ENCODE measurements at regions not wholly inside any gene's neighbourhood (a gene's known extent, or its start where the extent isn't known, plus 50 kb on each side); places are given as distances from the start of the nearest gene placed in this dataset.
"Not testable (repeated sequence)": the region's sequence is repeated elsewhere in the genome, so short reads cannot be mapped to it uniquely, and the experiment has no call there.

GRCh38 chr20:56911946-56912345 lies 282.8 kb downstream of the TFAP2C start:
- TF ChIP-seq, protein P1, sequence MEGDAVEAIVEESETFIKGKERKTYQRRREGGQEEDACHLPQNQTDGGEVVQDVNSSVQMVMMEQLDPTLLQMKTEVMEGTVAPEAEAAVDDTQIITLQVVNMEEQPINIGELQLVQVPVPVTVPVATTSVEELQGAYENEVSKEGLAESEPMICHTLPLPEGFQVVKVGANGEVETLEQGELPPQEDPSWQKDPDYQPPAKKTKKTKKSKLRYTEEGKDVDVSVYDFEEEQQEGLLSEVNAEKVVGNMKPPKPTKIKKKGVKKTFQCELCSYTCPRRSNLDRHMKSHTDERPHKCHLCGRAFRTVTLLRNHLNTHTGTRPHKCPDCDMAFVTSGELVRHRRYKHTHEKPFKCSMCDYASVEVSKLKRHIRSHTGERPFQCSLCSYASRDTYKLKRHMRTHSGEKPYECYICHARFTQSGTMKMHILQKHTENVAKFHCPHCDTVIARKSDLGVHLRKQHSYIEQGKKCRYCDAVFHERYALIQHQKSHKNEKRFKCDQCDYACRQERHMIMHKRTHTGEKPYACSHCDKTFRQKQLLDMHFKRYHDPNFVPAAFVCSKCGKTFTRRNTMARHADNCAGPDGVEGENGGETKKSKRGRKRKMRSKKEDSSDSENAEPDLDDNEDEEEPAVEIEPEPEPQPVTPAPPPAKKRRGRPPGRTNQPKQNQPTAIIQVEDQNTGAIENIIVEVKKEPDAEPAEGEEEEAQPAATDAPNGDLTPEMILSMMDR (IDR thresholded peaks at IDR 0.05; ENCODE audit: low read depth, low read length) = no peak
- no peaks in the 10 kb centered on the region for H3K9me3 ChIP-seq
- H3K4me1 ChIP-seq = no peaks in the 10 kb centered on the region
- H3K27me3 ChIP-seq = no peaks in the 10 kb centered on the region
- H3K36me3 ChIP-seq = no peaks in the 10 kb centered on the region
- H3K4me3 ChIP-seq (ENCODE audit: low read depth, low read length) = no peak overlapping the region
- DNase-seq = no peak

GRCh38 chr20:56914532-56914931 lies 285.4 kb downstream of the TFAP2C start:
- TF ChIP-seq, protein P1 (IDR thresholded peaks at IDR 0.05; ENCODE audit: low read depth, low read length) = no peak
- no peaks in the 10 kb centered on the region for H3K4me1 ChIP-seq
- no peak overlapping the region for H3K4me3 ChIP-seq (ENCODE audit: low read depth, low read length)
- no peaks in the 10 kb centered on the region for H3K36me3 ChIP-seq
- no peak for DNase-seq
- H3K27me3 ChIP-seq = no peaks in the 10 kb centered on the region
- no peaks in the 10 kb centered on the region for H3K9me3 ChIP-seq

- H3K27me3 ChIP-seq = no peaks in the 10 kb centered on the region
- H3K36me3 ChIP-seq = no peaks in the 10 kb centered on the region
- no peaks in the 10 kb centered on the region for H3K4me1 ChIP-seq
- no peaks in the 10 kb centered on the region for H3K9me3 ChIP-seq
- TF ChIP-seq, protein P1 (IDR thresholded peaks at IDR 0.05; ENCODE audit: low read depth, low read length) = no peak
- DNase-seq = no peak
- H3K4me3 ChIP-seq (ENCODE audit: low read depth, low read length) = no peak overlapping the region
Observed at GRCh38 chr20:56916345-56916622, 287.2 kb downstream of the TFAP2C start.

- H3K9me3 ChIP-seq; H3K4me3 ChIP-seq (ENCODE audit: low read depth, low read length); H3K36me3 ChIP-seq; H3K4me1 ChIP-seq; DNase-seq: not testable (repeated sequence)
- peaks cover 19% of the 10 kb centered on the region for H3K27me3 ChIP-seq
Observed at GRCh38 chr20:56920041-56920440, 290.9 kb downstream of the TFAP2C start.

GRCh38 chr20:56922497-56922896 lies 293.4 kb downstream of the TFAP2C start:
- TF ChIP-seq, protein P1 (IDR thresholded peaks at IDR 0.05; ENCODE audit: low read depth, low read length) = no peak
- H3K4me1 ChIP-seq = no peaks in the 10 kb centered on the region
- no peaks in the 10 kb centered on the region for H3K36me3 ChIP-seq
- no peaks in the 10 kb centered on the region for H3K9me3 ChIP-seq
- H3K4me3 ChIP-seq (ENCODE audit: low read depth, low read length) = no peak overlapping the region
- no peak for DNase-seq
- H3K27me3 ChIP-seq = peaks cover 43% of the 10 kb centered on the region

- H3K36me3 ChIP-seq = no peaks in the 10 kb centered on the region
- TF ChIP-seq, protein P1 (IDR thresholded peaks at IDR 0.05; ENCODE audit: low read depth, low read length) = no peak
- no peaks in the 10 kb centered on the region for H3K4me1 ChIP-seq
- peaks cover 60% of the 10 kb centered on the region for H3K27me3 ChIP-seq
- DNase-seq = no peak
- no peaks in the 10 kb centered on the region for H3K9me3 ChIP-seq
- H3K4me3 ChIP-seq (ENCODE audit: low read depth, low read length) = no peak overlapping the region
Observed at GRCh38 chr20:56924292-56925081, 295.4 kb downstream of the TFAP2C start.

Measured in BE2C (cell line).